CD14-positive monocyte (primary cell): ENCODE measurements at regions not wholly inside any gene's neighbourhood (a gene's known extent, or its start where the extent isn't known, plus 50 kb on each side); places are given as distances from the start of the nearest gene placed in this dataset.

Experiments used
- DNase-seq, 3 donors: peaks; one replicate each; pipeline ENCODE4 v3.0.0-alpha.2; 2011 to 2022
- H2AFZ ChIP-seq: 2 replicates; pipeline ENCODE4 v1.6.0; 2012; ENCODE audit warnings: mild to moderate bottlenecking, low read depth, low read length, inconsistent platforms; ENCODE audit not compliant: insufficient read depth, poor library complexity, severe bottlenecking
- H3K27ac ChIP-seq, 2 donors: 1 replicate in 1 of 2; 2 replicates in 1 of 2; pipeline ENCODE4 v1.5.1; 2012 to 2013; ENCODE audit warnings: low read length in 2 of 2, control low read depth in 1 of 2, inconsistent platforms in 1 of 2, low read depth in 1 of 2, mild to moderate bottlenecking in 1 of 2
- H3K27me3 ChIP-seq, 2 donors: one replicate each; pipeline versions ENCODE4 v1.6.0 to v1.6.1; 2011 to 2013; ENCODE audit warnings: low read length in 2 of 2; ENCODE audit not compliant: control insufficient read depth in 2 of 2, insufficient read depth in 2 of 2
- H3K36me3 ChIP-seq, 2 donors: replicated peaks in 1 of 2; 1 replicate in 1 of 2; 2 replicates in 1 of 2; pipeline versions ENCODE4 v1.5.1 to v1.6.1; 2012 to 2013; ENCODE audit warnings: low read length in 2 of 2, control low read depth in 1 of 2, inconsistent platforms in 1 of 2, mild to moderate bottlenecking in 1 of 2; ENCODE audit not compliant: insufficient read depth in 2 of 2, control insufficient read depth in 1 of 2
- H3K4me1 ChIP-seq, 2 donors: 1 replicate in 1 of 2; 2 replicates in 1 of 2; pipeline versions ENCODE4 v1.5.1 to v1.6.1; 2012 to 2013; ENCODE audit warnings: low read length in 2 of 2, control low read depth in 1 of 2, inconsistent platforms in 1 of 2, mild to moderate bottlenecking in 1 of 2, moderate library complexity in 1 of 2; ENCODE audit not compliant: insufficient read depth in 2 of 2, control insufficient read depth in 1 of 2
- H3K4me2 ChIP-seq: replicated peaks from 2 replicates; pipeline ENCODE3; 2012; ENCODE audit warnings: low read length, moderate library complexity, mild to moderate bottlenecking; ENCODE audit not compliant: poor library complexity, severe bottlenecking; ENCODE audit errors: extremely low read depth
- H3K4me3 ChIP-seq, 3 experiments: fragments of 200-600 bp in 1 of 3; sonication (generic) in 1 of 3; replicated peaks in 1 of 3; 1 replicate in 2 of 3; 2 replicates in 1 of 3; pipeline ENCODE4 v1.5.1; 2011 to 2013; ENCODE audit warnings: low read length in 3 of 3, mild to moderate bottlenecking in 3 of 3, control low read depth in 2 of 3, low read depth in 2 of 3, inconsistent platforms in 1 of 3, moderate library complexity in 1 of 3
- H3K79me2 ChIP-seq: 2 replicates; pipeline ENCODE4 v1.6.0; 2012; ENCODE audit warnings: mild to moderate bottlenecking, control low read depth, inconsistent platforms, low read length, moderate library complexity; ENCODE audit not compliant: insufficient read depth
- H3K9ac ChIP-seq: 2 replicates; pipeline ENCODE4 v1.6.0; 2017; ENCODE audit warnings: low read length, mild to moderate bottlenecking; ENCODE audit not compliant: insufficient read depth, poor library complexity, severe bottlenecking
- H3K9me3 ChIP-seq, 2 donors: replicated peaks in 1 of 2; 1 replicate in 1 of 2; 2 replicates in 1 of 2; pipeline versions ENCODE4 v1.5.1 to v1.6.1; 2012 to 2013; ENCODE audit warnings: low read length in 2 of 2, control low read depth in 1 of 2; ENCODE audit not compliant: control insufficient read depth in 1 of 2, insufficient read depth in 1 of 2
- H4K20me1 ChIP-seq: 2 replicates; pipeline ENCODE4 v1.6.0; 2012; ENCODE audit warnings: mild to moderate bottlenecking, low read length, control low read depth, moderate library complexity; ENCODE audit not compliant: insufficient read depth
- H3K27ac Mint-ChIP-seq, 7 donors: one replicate each; pipeline ENCODE4 v1.8.0; 2020; ENCODE audit warnings: mild to moderate bottlenecking in 7 of 7, mixed read lengths in 7 of 7, moderate library complexity in 6 of 7, inconsistent platforms in 2 of 7
- H3K27me3 Mint-ChIP-seq, 3 donors: one replicate each; pipeline ENCODE4 v1.8.0; 2021 to 2022; ENCODE audit warnings: low read depth in 3 of 3, mild to moderate bottlenecking in 3 of 3, mixed read lengths in 3 of 3, moderate library complexity in 3 of 3, inconsistent platforms in 1 of 3
- H3K36me3 Mint-ChIP-seq, 2 donors: one replicate each; pipeline ENCODE4 v1.8.0; 2020; ENCODE audit warnings: mixed read lengths in 2 of 2, inconsistent platforms in 1 of 2, mild to moderate bottlenecking in 1 of 2
- H3K4me1 Mint-ChIP-seq: one replicate; pipeline ENCODE4 v1.8.0; 2020; ENCODE audit warnings: mild to moderate bottlenecking, mixed read lengths
- H3K4me3 Mint-ChIP-seq, 2 donors: one replicate each; pipeline ENCODE4 v1.8.0; 2020; ENCODE audit warnings: mild to moderate bottlenecking in 2 of 2, mixed read lengths in 2 of 2, moderate library complexity in 1 of 2
- H3K9me3 Mint-ChIP-seq, 7 donors: one replicate each; pipeline ENCODE4 v1.8.0; 2020 to 2022; ENCODE audit warnings: mixed read lengths in 7 of 7, mild to moderate bottlenecking in 6 of 7, moderate library complexity in 6 of 7, inconsistent platforms in 2 of 7
- WGBS: methylation state at CpG from one replicate; pipeline ENCODE4 v1.1.5; 2013; ENCODE audit warnings: missing lambda C conversion rate; ENCODE audit not compliant: insufficient coverage; 5-methylcytosine and 5-hydroxymethylcytosine counted together
- intact Hi-C, 2 donors: fragments of 100-400 bp; cut with micrococcal nuclease; formaldehyde crosslinking; loops; one replicate each; pipeline versions ENCODE4 v1.15.0 to v1.15.1; 2023
- TF ChIP-seq, protein P1 (sequence below): fragments of 200-600 bp; IDR thresholded peaks from one replicate; pipeline ENCODE4 v1.8.0; 2022; ENCODE audit warnings: antibody characterized with exemption, mild to moderate bottlenecking

GRCh38 chr5:24855485-24855884, 210.7 kb upstream of the CDH10 start:
- no CpG with 5 or more reads among the region's 4 CpGs for WGBS
- no peaks in the 10 kb centered on the region for H3K27me3 ChIP-seq
- no peak overlapping the region for H2AFZ ChIP-seq
- TF ChIP-seq, protein P1, sequence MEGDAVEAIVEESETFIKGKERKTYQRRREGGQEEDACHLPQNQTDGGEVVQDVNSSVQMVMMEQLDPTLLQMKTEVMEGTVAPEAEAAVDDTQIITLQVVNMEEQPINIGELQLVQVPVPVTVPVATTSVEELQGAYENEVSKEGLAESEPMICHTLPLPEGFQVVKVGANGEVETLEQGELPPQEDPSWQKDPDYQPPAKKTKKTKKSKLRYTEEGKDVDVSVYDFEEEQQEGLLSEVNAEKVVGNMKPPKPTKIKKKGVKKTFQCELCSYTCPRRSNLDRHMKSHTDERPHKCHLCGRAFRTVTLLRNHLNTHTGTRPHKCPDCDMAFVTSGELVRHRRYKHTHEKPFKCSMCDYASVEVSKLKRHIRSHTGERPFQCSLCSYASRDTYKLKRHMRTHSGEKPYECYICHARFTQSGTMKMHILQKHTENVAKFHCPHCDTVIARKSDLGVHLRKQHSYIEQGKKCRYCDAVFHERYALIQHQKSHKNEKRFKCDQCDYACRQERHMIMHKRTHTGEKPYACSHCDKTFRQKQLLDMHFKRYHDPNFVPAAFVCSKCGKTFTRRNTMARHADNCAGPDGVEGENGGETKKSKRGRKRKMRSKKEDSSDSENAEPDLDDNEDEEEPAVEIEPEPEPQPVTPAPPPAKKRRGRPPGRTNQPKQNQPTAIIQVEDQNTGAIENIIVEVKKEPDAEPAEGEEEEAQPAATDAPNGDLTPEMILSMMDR: no peak
- H4K20me1 ChIP-seq: no peaks in the 10 kb centered on the region
- intact Hi-C loops: no loop called here
- no peak for DNase-seq
- no peaks in the 10 kb centered on the region for H3K79me2 ChIP-seq
- no peak overlapping the region for H3K9ac ChIP-seq
- H3K36me3 Mint-ChIP-seq: no peaks in the 10 kb centered on the region
- H3K27ac Mint-ChIP-seq: no peak overlapping the region
- H3K4me2 ChIP-seq: no peak overlapping the region
- H3K27ac ChIP-seq: no peak overlapping the region
- H3K4me1 ChIP-seq: no peaks in the 10 kb centered on the region
- no peak overlapping the region for H3K4me3 ChIP-seq
- H3K27me3 Mint-ChIP-seq: no peaks in the 10 kb centered on the region
- H3K4me3 Mint-ChIP-seq: no peak overlapping the region
- no peaks in the 10 kb centered on the region for H3K4me1 Mint-ChIP-seq
- no peaks in the 10 kb centered on the region for H3K36me3 ChIP-seq
- peaks cover 0 to 8% (median 2%) of the 10 kb centered on the region in 7 donors for H3K9me3 Mint-ChIP-seq
- peaks cover 0 to 5% of the 10 kb centered on the region in 2 donors for H3K9me3 ChIP-seq

DNA sequence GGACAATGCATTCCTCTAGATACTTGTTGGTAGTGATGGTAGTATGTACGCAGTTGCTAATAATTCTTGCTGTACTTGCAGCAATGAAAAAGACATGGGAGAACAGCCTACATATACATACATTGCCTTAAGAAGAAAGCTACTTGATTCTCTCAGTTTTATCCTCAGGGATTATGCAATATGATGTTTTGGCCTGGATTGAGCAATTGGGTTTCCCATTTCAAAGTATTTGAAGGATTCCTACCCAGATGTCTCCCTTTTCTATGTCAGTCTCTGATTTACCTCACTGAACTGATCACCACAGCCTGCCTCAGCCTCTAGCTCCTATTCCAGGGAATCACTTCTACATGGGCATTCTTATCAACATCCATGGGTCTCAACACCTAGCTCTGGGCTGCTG, 210.1 kb upstream of the CDH10 start:
- no peaks in the 10 kb centered on the region for H3K27me3 Mint-ChIP-seq
- H4K20me1 ChIP-seq: no peaks in the 10 kb centered on the region
- H3K36me3 Mint-ChIP-seq: no peaks in the 10 kb centered on the region
- no peak overlapping the region for H3K4me2 ChIP-seq
- H3K9me3 Mint-ChIP-seq: peaks cover 0 to 8% (median 0%) of the 10 kb centered on the region in 7 donors
- no peak overlapping the region for H3K4me3 ChIP-seq
- H3K4me1 ChIP-seq: no peaks in the 10 kb centered on the region
- H3K79me2 ChIP-seq: no peaks in the 10 kb centered on the region
- WGBS: no CpG with 5 or more reads among the region's 1 CpG
- no peaks in the 10 kb centered on the region for H3K36me3 ChIP-seq
- H3K9me3 ChIP-seq: peaks cover 0 to 5% of the 10 kb centered on the region in 2 donors
- H3K27me3 ChIP-seq: no peaks in the 10 kb centered on the region
- H2AFZ ChIP-seq: no peak overlapping the region
- H3K27ac Mint-ChIP-seq: no peak overlapping the region
- H3K27ac ChIP-seq: no peak overlapping the region
- H3K9ac ChIP-seq: no peak overlapping the region
- no peak overlapping the region for H3K4me3 Mint-ChIP-seq
- H3K4me1 Mint-ChIP-seq: no peaks in the 10 kb centered on the region
- TF ChIP-seq, protein P1: no peak
- intact Hi-C loops: no loop called here
- DNase-seq: no peak
